K562 (cell line): ENCODE measurements at regions not wholly inside any gene's neighbourhood (a gene's known extent, or its start where the extent isn't known, plus 50 kb on each side); places are given as distances from the start of the nearest gene placed in this dataset.

Experiments
- ATAC-seq: fragments of 200-7000 bp; cut with Tn5 transposase; 3 replicates; pipeline ENCODE4 v1.9.1; 2020; ENCODE audit warnings: moderate library complexity
- BruUV-seq: library from RNA; stranded (reverse); fragments of 400-500 nt; replicated peaks from 2 replicates; lab custom pipeline; 2021; lab: Mats Ljungman, UMichigan
- CTCF ChIA-PET: fragments of 300-600 bp; formaldehyde crosslinking; extraction: SDS; loops from one replicate; lab custom pipeline; 2021; ENCODE audit warnings: low intra/inter-chr PET ratio; lab: Yijun Ruan, JAX
- POLR2A ChIA-PET: fragments of 300-600, 350-650 bp; sonication (Branson Sonifier 250); formaldehyde crosslinking; extraction: SDS; loops from one replicate; lab custom pipeline; 2021; ENCODE audit warnings: antibody characterized with exemption, inconsistent platforms; lab: Yijun Ruan, JAX
- DNase-seq, 4 experiments: peaks; one replicate each; pipeline versions ENCODE4 v3.0.0 to v3.0.0-alpha.2; 2011 to 2018; ENCODE audit warnings: low spot score in 3 of 4, mixed read lengths in 3 of 4; ENCODE audit errors: extremely low read depth in 1 of 4
- FAIRE-seq: peaks from 2 replicates; lab custom pipeline; 2011; peaks lifted over from hg19 to GRCh38; lab: Jason Lieb, UNC
- H2AFZ ChIP-seq: 2 replicates; pipeline ENCODE4 v1.6.0; 2011; ENCODE audit warnings: low read depth, low read length, control low read depth, inconsistent platforms
- H3K27ac ChIP-seq: fragments of 200-600 bp; 3 replicates; pipeline ENCODE4 v1.8.0; 2011; ENCODE audit warnings: low read depth, mild to moderate bottlenecking, control low read depth, inconsistent platforms, low read length, moderate library complexity, mixed read lengths; ENCODE audit errors: extremely low read depth
- H3K27me3 ChIP-seq, 2 experiments: fragments of 300-600 bp in 1 of 2; 2 replicates in 1 of 2; 3 replicates in 1 of 2; pipeline versions ENCODE4 v1.6.0 to v1.8.0; 2011; ENCODE audit warnings: inconsistent platforms in 2 of 2, low read length in 2 of 2, mild to moderate bottlenecking in 1 of 2, mixed read lengths in 1 of 2, moderate library complexity in 1 of 2; ENCODE audit not compliant: control insufficient read depth in 2 of 2, insufficient read depth in 2 of 2
- H3K36me3 ChIP-seq: fragments of 300-600 bp; 3 replicates; pipeline ENCODE4 v1.8.0; 2011; ENCODE audit warnings: mild to moderate bottlenecking, low read length, inconsistent platforms; ENCODE audit not compliant: control insufficient read depth, insufficient read depth
- H3K4me1 ChIP-seq, 2 experiments: fragments of 200-600 bp in 1 of 2; replicated peaks in 1 of 2; 2 replicates in 1 of 2; 3 replicates in 1 of 2; pipeline versions ENCODE4 v1.5.1 to v1.8.0; 2011; ENCODE audit warnings: inconsistent platforms in 2 of 2, low read length in 2 of 2, mild to moderate bottlenecking in 1 of 2, mixed read lengths in 1 of 2, moderate library complexity in 1 of 2; ENCODE audit not compliant: control insufficient read depth in 2 of 2, insufficient read depth in 2 of 2
- H3K4me2 ChIP-seq: 2 replicates; pipeline ENCODE4 v1.6.1; 2011; ENCODE audit warnings: low read length, control low read depth, inconsistent platforms, mixed read lengths; ENCODE audit not compliant: insufficient read depth
- H3K4me3 ChIP-seq: fragments of 200-600 bp; sonication (generic), shearing (Covaris generic); 2 replicates; pipeline ENCODE4 v1.5.1; 2016; ENCODE audit warnings: control low read depth, inconsistent platforms
- H3K79me2 ChIP-seq: fragments of 200-600 bp; 3 replicates; pipeline ENCODE4 v1.8.0; 2011; ENCODE audit warnings: low read length, inconsistent platforms; ENCODE audit not compliant: control insufficient read depth, insufficient read depth
- H3K9ac ChIP-seq, 2 experiments: 2 replicates each; pipeline versions ENCODE4 v1.6.0 to v1.6.1; 2011; ENCODE audit warnings: low read depth in 2 of 2, low read length in 2 of 2, control low read depth in 1 of 2, inconsistent platforms in 1 of 2, mild to moderate bottlenecking in 1 of 2, mixed read lengths in 1 of 2; ENCODE audit not compliant: insufficient read depth in 1 of 2
- H3K9me1 ChIP-seq: one replicate; pipeline ENCODE4 v1.6.0; 2011; ENCODE audit warnings: inconsistent platforms, mild to moderate bottlenecking, low read length, moderate library complexity; ENCODE audit not compliant: control insufficient read depth, insufficient read depth
- H3K9me3 ChIP-seq: replicated peaks from 2 replicates; pipeline ENCODE4 v1.5.1; 2011; ENCODE audit warnings: low read depth, low read length, inconsistent platforms; ENCODE audit not compliant: control insufficient read depth, insufficient read depth
- H4K20me1 ChIP-seq: replicated peaks from 2 replicates; pipeline ENCODE4 v1.6.1; 2011; ENCODE audit warnings: low read length, inconsistent platforms, mixed read lengths; ENCODE audit not compliant: control insufficient read depth, insufficient read depth
- CHCHD3 ChIP-seq: fragments of 250-450 bp; sonication (Bioruptor Pico); IDR thresholded peaks from 2 replicates; pipeline ENCODE4 v2.1.2; 2022; ENCODE audit warnings: mild to moderate bottlenecking
- GMEB1 ChIP-seq: fragments of 250-450 bp; sonication (Bioruptor Pico); IDR thresholded peaks from 2 replicates; pipeline ENCODE4 v1.4.0; 2020; ENCODE audit warnings: mild to moderate bottlenecking
- TBL1XR1 ChIP-seq, 2 experiments: IDR thresholded peaks; 2 replicates each; pipeline ENCODE4 v1.6.1; 2012; ENCODE audit warnings: improper control_type of control experiment in 2 of 2, low read length in 2 of 2, mild to moderate bottlenecking in 1 of 2
- ZNF232 ChIP-seq: sonication (generic); formaldehyde crosslinking; IDR thresholded peaks from 2 replicates; pipeline ENCODE4 v1.8.0; 2022; ENCODE audit warnings: mild to moderate bottlenecking, missing genetic modification reagents
- ZNF639 ChIP-seq, 2 experiments: fragments of 200-800 bp in 1 of 2; sonication (Bioruptor generic) in 1 of 2; sonication (generic) in 1 of 2; formaldehyde crosslinking in 1 of 2; IDR thresholded peaks in 1 of 2; conservative IDR thresholded peaks in 1 of 2; 2 replicates each; pipeline versions ENCODE4 v1.5.0 to v1.6.1; 2016 to 2020; ENCODE audit warnings: missing compliant biosample characterization in 1 of 2, missing genetic modification characterization in 1 of 2, missing genetic modification reagents in 1 of 2
- WGBS: fragments of 100-300 bp; shearing (Covaris generic); methylation state at CpG from one replicate; pipeline ENCODE4 v1.1.6; 2016; ENCODE audit warnings: low coverage, mixed read lengths; ENCODE audit not compliant: insufficient coverage; ENCODE audit errors: missing lambda C conversion rate; 5-methylcytosine and 5-hydroxymethylcytosine counted together
- in situ Hi-C: fragments of 300-500 bp; cut with MboI; formaldehyde crosslinking; loops from 4 replicates; pipeline ENCODE4 v1.15.0; 2018; ENCODE audit warnings: inconsistent platforms, mixed read lengths
- intact Hi-C: fragments of 100-400 bp; cut with micrococcal nuclease; formaldehyde crosslinking; loops from 2 replicates; pipeline ENCODE4 v1.14.2; 2022

- CTCF ChIA-PET: no interaction called here
These were observed 296.8 kb upstream of the KYNU start for GRCh38 chr2:142580691-142581090.

More at GRCh38 chr2:142580691-142581090, 296.8 kb upstream of the KYNU start:
- 0% methylated on average over 5 of the region's 5 CpGs for WGBS
- H3K9me1 ChIP-seq: no peaks in the 10 kb centered on the region
- BruUV-seq: no TSS peak
- DNase-seq (no peak), FAIRE-seq (no peak), ATAC-seq (no peak)
- no peak overlapping the region for H3K4me3 ChIP-seq
- TF ChIP-seq ZNF639 (CRISPR knock-in tag; conservative IDR thresholded peaks at IDR 0.05 in 1 of 2, IDR thresholded peaks at IDR 0.05 in 1 of 2) (no peak), GMEB1 (no peak), TBL1XR1 (IDR thresholded peaks at IDR 0.05; ENCODE audit: low read length in 2 of 2) (no peak), ZNF232 (CRISPR knock-in tag) (no peak), CHCHD3 (CRISPR knock-in tag) (no peak)
- H3K4me1 ChIP-seq: no peaks in the 10 kb centered on the region
- no peaks in the 10 kb centered on the region for H4K20me1 ChIP-seq
- no peaks in the 10 kb centered on the region for H3K36me3 ChIP-seq
- POLR2A ChIA-PET: no interaction called here
- H2AFZ ChIP-seq: no peak overlapping the region
- no peaks in the 10 kb centered on the region for H3K79me2 ChIP-seq
- no peak overlapping the region for H3K9ac ChIP-seq
- in situ Hi-C loops: no loop called here
- no peak overlapping the region for H3K27ac ChIP-seq
- no peaks in the 10 kb centered on the region; the same call in 1 of the 2 replicates for H3K9me3 ChIP-seq
- intact Hi-C loops: no loop called here
- H3K27me3 ChIP-seq: no peaks in the 10 kb centered on the region
- no peak overlapping the region for H3K4me2 ChIP-seq
